ENCODE measurements at regions not wholly inside any gene's neighbourhood (a gene's known extent, or its start where the extent isn't known, plus 50 kb on each side); places are given as distances from the start of the nearest gene placed in this dataset.

DNA sequence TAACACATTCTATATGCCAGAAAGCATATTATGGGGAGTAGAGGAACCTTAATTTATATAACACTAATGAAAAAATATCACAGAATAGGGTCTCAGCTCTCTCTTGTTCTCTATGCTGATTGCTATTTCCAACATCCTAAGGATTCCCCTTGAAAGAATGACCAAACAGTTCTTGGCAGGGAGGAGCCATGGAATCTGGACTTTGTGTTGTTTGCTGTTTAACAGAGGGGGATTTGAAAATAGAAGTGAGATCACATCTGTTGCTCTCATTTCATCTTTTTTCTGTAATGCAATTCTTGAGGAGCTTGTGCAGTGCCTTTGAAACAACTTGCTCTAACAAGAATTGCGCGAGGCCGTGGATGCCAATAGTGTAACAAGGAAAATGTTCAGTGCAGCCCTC lies 755.3 kb downstream of the TLE1 start:
- TF ChIP-seq, protein P1, sequence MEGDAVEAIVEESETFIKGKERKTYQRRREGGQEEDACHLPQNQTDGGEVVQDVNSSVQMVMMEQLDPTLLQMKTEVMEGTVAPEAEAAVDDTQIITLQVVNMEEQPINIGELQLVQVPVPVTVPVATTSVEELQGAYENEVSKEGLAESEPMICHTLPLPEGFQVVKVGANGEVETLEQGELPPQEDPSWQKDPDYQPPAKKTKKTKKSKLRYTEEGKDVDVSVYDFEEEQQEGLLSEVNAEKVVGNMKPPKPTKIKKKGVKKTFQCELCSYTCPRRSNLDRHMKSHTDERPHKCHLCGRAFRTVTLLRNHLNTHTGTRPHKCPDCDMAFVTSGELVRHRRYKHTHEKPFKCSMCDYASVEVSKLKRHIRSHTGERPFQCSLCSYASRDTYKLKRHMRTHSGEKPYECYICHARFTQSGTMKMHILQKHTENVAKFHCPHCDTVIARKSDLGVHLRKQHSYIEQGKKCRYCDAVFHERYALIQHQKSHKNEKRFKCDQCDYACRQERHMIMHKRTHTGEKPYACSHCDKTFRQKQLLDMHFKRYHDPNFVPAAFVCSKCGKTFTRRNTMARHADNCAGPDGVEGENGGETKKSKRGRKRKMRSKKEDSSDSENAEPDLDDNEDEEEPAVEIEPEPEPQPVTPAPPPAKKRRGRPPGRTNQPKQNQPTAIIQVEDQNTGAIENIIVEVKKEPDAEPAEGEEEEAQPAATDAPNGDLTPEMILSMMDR (IDR thresholded peaks at IDR 0.05; ENCODE audit: low read depth, low read length, poor library complexity, severe bottlenecking): no peak
- TF ChIP-seq EZH2phosphoT487 (IDR thresholded peaks at IDR 0.05; ENCODE audit: borderline replicate concordance, low read length): no peak
